ENCODE measurements at regions not wholly inside any gene's neighbourhood (a gene's known extent, or its start where the extent isn't known, plus 50 kb on each side); places are given as distances from the start of the nearest gene placed in this dataset.

- ChIA-PET POLR2A (no interaction called here), CTCF (no interaction called here)
- no peak for TF ChIP-seq EHF (CRISPR knock-in tag; IDR thresholded peaks at IDR 0.05)
- no peak for TF ChIP-seq HDAC2 (IDR thresholded peaks at IDR 0.05)
- TF ChIP-seq HOXA7 (CRISPR knock-in tag; IDR thresholded peaks at IDR 0.05), result no peak
- no peak for TF ChIP-seq EP300 (IDR thresholded peaks at IDR 0.05)
- TF ChIP-seq CEBPB (IDR thresholded peaks at IDR 0.05), result no peak
- TF ChIP-seq BHLHE40 (IDR thresholded peaks at IDR 0.05; ENCODE audit: low read depth, low read length), result no peak
- no peak for FAIRE-seq
- no peak for DNase-seq (ENCODE audit: low read depth in 1 of 2, low spot score in 1 of 2)
- Histone ChIP-seq H3K4me1 (no peaks in the 10 kb centered on the region), H3K27ac (no peak overlapping the region), H3K4me2 (no peak overlapping the region), H3K4me3 (no peak overlapping the region), H3K9me3 (no peaks in the 10 kb centered on the region)
- WGBS (ENCODE audit: missing lambda C conversion rate), result 2% methylated on average over 2 of the region's 2 CpGs
- no peak for ATAC-seq
Measured at GRCh38 chr18:30485078-30485477, 557.5 kb downstream of the DSC3 start.

GRCh38 chr18:30481871-30482270, 560.7 kb downstream of the DSC3 start:
- no peak for FAIRE-seq
- DNase-seq (ENCODE audit: low read depth in 1 of 2, low spot score in 1 of 2), result no peak
- no peak for TF ChIP-seq NFE2L2 (conservative IDR thresholded peaks at IDR 0.05; ENCODE audit: low read length)
- TF ChIP-seq MAFK (IDR thresholded peaks at IDR 0.05; ENCODE audit: partially characterized antibody), result no peak
- 43% methylated on average over 8 of the region's 8 CpGs for WGBS (ENCODE audit: missing lambda C conversion rate)
- Histone ChIP-seq H3K4me3 (no peak overlapping the region), H3K4me1 (no peaks in the 10 kb centered on the region), H3K27ac (no peak overlapping the region), H3K4me2 (no peak overlapping the region), H3K9me3 (no peaks in the 10 kb centered on the region)
- ChIA-PET POLR2A (no interaction called here), CTCF (no interaction called here)
- ATAC-seq, result no peak

GRCh38 chr18:30469091-30469490, 573.5 kb downstream of the DSC3 start:
- no peak for TF ChIP-seq RCOR1 (IDR thresholded peaks at IDR 0.05; ENCODE audit: low read depth, low read length)
- TF ChIP-seq MAX (IDR thresholded peaks at IDR 0.05), result no peak
- TF ChIP-seq RFX5 (IDR thresholded peaks at IDR 0.05), result no peak
- no peak for TF ChIP-seq ESRRA (IDR thresholded peaks at IDR 0.05; ENCODE audit: borderline replicate concordance, low read length)
- no peak for TF ChIP-seq JUNB (IDR thresholded peaks at IDR 0.05)
- no peak for TF ChIP-seq CEBPB (IDR thresholded peaks at IDR 0.05)
- no peak for TF ChIP-seq PHF8 (IDR thresholded peaks at IDR 0.05; ENCODE audit: borderline replicate concordance, low read depth)
- TF ChIP-seq POLR2AphosphoS2 (conservative IDR thresholded peaks at IDR 0.05; ENCODE audit: low read length), result no peak
- no peak for TF ChIP-seq NFE2L2 (conservative IDR thresholded peaks at IDR 0.05; ENCODE audit: low read length)
- no peak for TF ChIP-seq ZSCAN20 (CRISPR knock-in tag; IDR thresholded peaks at IDR 0.05)
- no peak for TF ChIP-seq HOXA7 (CRISPR knock-in tag; IDR thresholded peaks at IDR 0.05)
- TF ChIP-seq BHLHE40 (IDR thresholded peaks at IDR 0.05; ENCODE audit: low read depth, low read length), result no peak
- no peak for TF ChIP-seq FOSL2 (IDR thresholded peaks at IDR 0.05)
- TF ChIP-seq FOSL2 (CRISPR knock-in tag; IDR thresholded peaks at IDR 0.05), result no peak
- no peak for TF ChIP-seq FOSB (CRISPR knock-in tag; IDR thresholded peaks at IDR 0.05)
- TF ChIP-seq RAD21 (conservative IDR thresholded peaks at IDR 0.05 in 1 of 2, IDR thresholded peaks at IDR 0.05 in 1 of 2), result no peak
- Histone ChIP-seq H3K4me1 (no peaks in the 10 kb centered on the region), H3K4me3 (no peak overlapping the region), H3K27ac (no peak overlapping the region), H3K4me2 (no peak overlapping the region), H3K9me3 (no peaks in the 10 kb centered on the region)
- ChIA-PET POLR2A (no interaction called here), CTCF (no interaction called here)
- DNase-seq (ENCODE audit: low read depth in 1 of 2, low spot score in 1 of 2) (no peak), ATAC-seq (no peak), FAIRE-seq (no peak)
- 3% methylated on average over 4 of the region's 4 CpGs for WGBS (ENCODE audit: missing lambda C conversion rate)

GRCh38 chr18:30465096-30465495, 577.4 kb downstream of the DSC3 start:
- ATAC-seq (no peak), DNase-seq (ENCODE audit: low read depth in 1 of 2, low spot score in 1 of 2) (no peak), FAIRE-seq (no peak)
- POLR2A ChIA-PET, result no interaction called here
- CTCF ChIA-PET, result no interaction called here
- H3K4me1 ChIP-seq, result no peaks in the 10 kb centered on the region
- H3K4me2 ChIP-seq, result no peak overlapping the region
- no peaks in the 10 kb centered on the region for H3K9me3 ChIP-seq
- no peak overlapping the region for H3K27ac ChIP-seq
- H3K4me3 ChIP-seq, result no peak overlapping the region
- 28% methylated on average over 3 of the region's 3 CpGs for WGBS (ENCODE audit: missing lambda C conversion rate)
- no peak for TF ChIP-seq CBX2 (IDR thresholded peaks at IDR 0.05; ENCODE audit: borderline replicate concordance, low read depth)
- TF ChIP-seq USF2 (IDR thresholded peaks at IDR 0.05), result no peak
- no peak for TF ChIP-seq REST (IDR thresholded peaks at IDR 0.05)
- no peak for TF ChIP-seq CTCF (IDR thresholded peaks at IDR 0.05)
- TF ChIP-seq ZNF302 (CRISPR knock-in tag; IDR thresholded peaks at IDR 0.05), result no peak
- no peak for TF ChIP-seq POLR2AphosphoS2 (conservative IDR thresholded peaks at IDR 0.05; ENCODE audit: low read length)
- TF ChIP-seq EP300 (IDR thresholded peaks at IDR 0.05), result no peak
- TF ChIP-seq ELK1 (IDR thresholded peaks at IDR 0.05; ENCODE audit: low read depth, low read length), result no peak
